IMR-90 (cell line): ENCODE measurements at regions not wholly inside any gene's neighbourhood (a gene's known extent, or its start where the extent isn't known, plus 50 kb on each side); places are given as distances from the start of the nearest gene placed in this dataset.

Experiments
- ATAC-seq: fragments of 200-7000 bp; cut with Tn5 transposase; 2 replicates; pipeline ENCODE4 v1.9.1; 2020; ENCODE audit warnings: low read depth, mild to moderate bottlenecking, moderate library complexity
- BruUV-seq: library from RNA; stranded (reverse); fragments of 400-500 nt; replicated peaks from 2 replicates; lab custom pipeline; 2021; lab: Mats Ljungman, UMichigan
- CTCF ChIA-PET: fragments of 300-600 bp; formaldehyde crosslinking; extraction: SDS; loops from one replicate; lab custom pipeline; 2021; ENCODE audit warnings: antibody characterized with exemption; lab: Yijun Ruan, JAX
- POLR2A ChIA-PET: fragments of 300-600 bp; sonication (Branson Sonifier 250); formaldehyde crosslinking; loops from one replicate; lab custom pipeline; 2022; ENCODE audit warnings: antibody characterized with exemption; ENCODE audit not compliant: unreplicated experiment; lab: Charles Lee
- DNase-seq: peaks from one replicate; pipeline ENCODE4 v3.0.0; 2013
- H2AFZ ChIP-seq: replicated peaks from 2 replicates; pipeline ENCODE3; 2013; ENCODE audit warnings: low read length, mild to moderate bottlenecking; ENCODE audit not compliant: poor library complexity
- H2AK5ac ChIP-seq: 2 replicates; pipeline ENCODE4 v1.6.1; 2013; ENCODE audit warnings: low read depth, low read length, inconsistent platforms
- H2AK9ac ChIP-seq: replicated peaks from 2 replicates; pipeline ENCODE3; 2013; ENCODE audit warnings: mild to moderate bottlenecking, low read depth, low read length, moderate library complexity; ENCODE audit not compliant: poor library complexity
- H2BK120ac ChIP-seq: 2 replicates; pipeline ENCODE4 v1.6.1; 2013; ENCODE audit warnings: low read depth, low read length, inconsistent platforms
- H2BK15ac ChIP-seq: 3 replicates; pipeline ENCODE4 v1.6.1; 2013; ENCODE audit warnings: low read depth, low read length, inconsistent platforms
- H2BK20ac ChIP-seq: 2 replicates; pipeline ENCODE4 v1.6.1; 2013; ENCODE audit warnings: low read depth, mild to moderate bottlenecking, inconsistent platforms, low read length, moderate library complexity
- H2BK5ac ChIP-seq: 2 replicates; pipeline ENCODE4 v1.6.1; 2013; ENCODE audit warnings: mild to moderate bottlenecking, low read depth, low read length, inconsistent platforms; ENCODE audit not compliant: poor library complexity, severe bottlenecking
- H3K14ac ChIP-seq: replicated peaks from 2 replicates; pipeline ENCODE4 v1.6.1; 2013; ENCODE audit warnings: low read depth, low read length, inconsistent platforms
- H3K18ac ChIP-seq: 2 replicates; pipeline ENCODE4 v1.6.1; 2013; ENCODE audit warnings: low read depth, low read length, control low read depth
- H3K23ac ChIP-seq: 2 replicates; pipeline ENCODE4 v1.6.1; 2013; ENCODE audit warnings: low read depth, low read length, inconsistent platforms
- H3K27ac ChIP-seq: 2 replicates; pipeline ENCODE4 v1.5.1; 2013; ENCODE audit warnings: mild to moderate bottlenecking, control low read depth, low read length; ENCODE audit not compliant: insufficient read depth
- H3K27me3 ChIP-seq: 2 replicates; pipeline ENCODE4 v1.6.1; 2013; ENCODE audit warnings: low read length; ENCODE audit not compliant: control insufficient read depth, insufficient read depth
- H3K36me3 ChIP-seq: 2 replicates; pipeline ENCODE4 v1.6.1; 2013; ENCODE audit warnings: low read length, mixed read lengths; ENCODE audit not compliant: control insufficient read depth, insufficient read depth
- H3K4ac ChIP-seq: 2 replicates; pipeline ENCODE4 v1.6.1; 2013; ENCODE audit warnings: low read depth, low read length, inconsistent platforms
- H3K4me1 ChIP-seq: 2 replicates; pipeline ENCODE4 v1.6.1; 2013; ENCODE audit warnings: low read length, mixed read lengths; ENCODE audit not compliant: control insufficient read depth, insufficient read depth
- H3K4me2 ChIP-seq: 2 replicates; pipeline ENCODE4 v1.6.1; 2013; ENCODE audit warnings: low read depth, mild to moderate bottlenecking, control low read depth, low read length, moderate library complexity
- H3K4me3 ChIP-seq: 2 replicates; pipeline ENCODE4 v1.5.1; 2013; ENCODE audit warnings: low read depth, mild to moderate bottlenecking, control low read depth, low read length, moderate library complexity; ENCODE audit not compliant: insufficient read depth
- H3K56ac ChIP-seq: 2 replicates; pipeline ENCODE4 v1.6.1; 2013; ENCODE audit warnings: low read length, inconsistent platforms; ENCODE audit not compliant: insufficient read depth; ENCODE audit errors: extremely low read depth
- H3K79me1 ChIP-seq, 2 experiments: 2 replicates each; pipeline ENCODE4 v1.6.1; 2013; ENCODE audit warnings: low read length in 2 of 2, inconsistent platforms in 1 of 2, low read depth in 1 of 2
- H3K9ac ChIP-seq: 2 replicates; pipeline ENCODE4 v1.6.1; 2013; ENCODE audit warnings: low read depth, low read length, control low read depth
- H3K9me1 ChIP-seq: 2 replicates; pipeline ENCODE4 v1.6.1; 2013; ENCODE audit warnings: low read length, inconsistent platforms; ENCODE audit not compliant: insufficient read depth
- H3K9me3 ChIP-seq: 2 replicates; pipeline ENCODE4 v1.6.1; 2013; ENCODE audit warnings: low read length; ENCODE audit not compliant: control insufficient read depth, insufficient read depth
- H4K20me1 ChIP-seq: 2 replicates; pipeline ENCODE4 v1.6.1; 2013; ENCODE audit warnings: low read length, inconsistent platforms; ENCODE audit not compliant: insufficient read depth
- H4K5ac ChIP-seq: 2 replicates; pipeline ENCODE4 v1.6.1; 2013; ENCODE audit warnings: mild to moderate bottlenecking, low read depth, low read length, control low read depth
- H4K8ac ChIP-seq, 2 experiments: 2 replicates each; pipeline ENCODE4 v1.6.1; 2013; ENCODE audit warnings: low read depth in 2 of 2, low read length in 2 of 2, control low read depth in 1 of 2, inconsistent platforms in 1 of 2
- H4K91ac ChIP-seq: 2 replicates; pipeline ENCODE4 v1.6.1; 2013; ENCODE audit warnings: low read depth, low read length, inconsistent platforms; ENCODE audit not compliant: insufficient read depth
- BHLHE40 ChIP-seq: fragments of 150-350 bp; IDR thresholded peaks from 2 replicates; pipeline ENCODE4 v1.6.1; 2016; ENCODE audit warnings: mild to moderate bottlenecking, low read depth, low read length
- CEBPB ChIP-seq: IDR thresholded peaks from 2 replicates; pipeline ENCODE4 v1.6.1; 2012; ENCODE audit warnings: low read depth, low read length, improper control_type of control experiment
- MAZ ChIP-seq: IDR thresholded peaks from 2 replicates; pipeline ENCODE4 v1.6.1; 2012; ENCODE audit warnings: low read depth, mild to moderate bottlenecking, low read length, improper control_type of control experiment, moderate library complexity, borderline replicate concordance
- MXI1 ChIP-seq: IDR thresholded peaks from 2 replicates; pipeline ENCODE4 v1.6.1; 2012; ENCODE audit warnings: low read depth, mild to moderate bottlenecking, low read length, moderate library complexity, borderline replicate concordance
- NFE2L2 ChIP-seq: fragments of 150-350 bp; IDR thresholded peaks from 2 replicates; pipeline ENCODE4 v1.6.1; 2016; ENCODE audit warnings: low read depth, mild to moderate bottlenecking, low read length
- POLR2A ChIP-seq: IDR thresholded peaks from 2 replicates; pipeline ENCODE4 v1.6.1; 2012; ENCODE audit warnings: mild to moderate bottlenecking, low read depth, low read length
- RAD21 ChIP-seq: IDR thresholded peaks from 2 replicates; pipeline ENCODE4 v1.6.1; 2012; ENCODE audit warnings: low read length, improper control_type of control experiment
- RCOR1 ChIP-seq: IDR thresholded peaks from 2 replicates; pipeline ENCODE4 v1.6.1; 2012; ENCODE audit warnings: mild to moderate bottlenecking, low read length, improper control_type of control experiment; ENCODE audit not compliant: insufficient replicate concordance
- RFX5 ChIP-seq: IDR thresholded peaks from 2 replicates; pipeline ENCODE4 v1.8.0; 2012; ENCODE audit warnings: low read depth, mild to moderate bottlenecking, low read length, moderate library complexity
- SMC3 ChIP-seq: fragments of 150-350 bp; IDR thresholded peaks from 2 replicates; pipeline ENCODE4 v1.6.1; 2016; ENCODE audit warnings: low read depth, mild to moderate bottlenecking, antibody characterized with exemption, low read length, moderate library complexity
- WGBS, 2 experiments: methylation state at CpG; one replicate each; pipeline versions ENCODE4 v1.1.5 to v1.1.7; 2013; ENCODE audit warnings: missing lambda C conversion rate in 2 of 2; ENCODE audit not compliant: insufficient read length in 1 of 2; ENCODE audit errors: extremely low coverage in 2 of 2; 5-methylcytosine and 5-hydroxymethylcytosine counted together
- dilution Hi-C: fragments of 300-500 bp; cut with HindIII; formaldehyde crosslinking; loops from one replicate; pipeline ENCODE4 v1.14.3; 2018; ENCODE audit warnings: low sequenced_read_pairs; ENCODE audit not compliant: unreplicated experiment
- in situ Hi-C: fragments of 300-500 bp; cut with MboI; formaldehyde crosslinking; loops from 3 replicates; pipeline ENCODE4 v1.14.3; 2019; ENCODE audit warnings: low sequenced_read_pairs, inconsistent platforms, mixed read lengths
- intact Hi-C: fragments of 100-400 bp; cut with micrococcal nuclease; formaldehyde crosslinking; loops from 2 replicates; pipeline ENCODE4 v1.10.0; 2022
- TF ChIP-seq, protein P1 (sequence below): fragments of 150-350 bp; IDR thresholded peaks from 2 replicates; pipeline ENCODE4 v1.6.1; 2016; ENCODE audit warnings: low read depth, mild to moderate bottlenecking, low read length, moderate library complexity, borderline replicate concordance

DNA sequence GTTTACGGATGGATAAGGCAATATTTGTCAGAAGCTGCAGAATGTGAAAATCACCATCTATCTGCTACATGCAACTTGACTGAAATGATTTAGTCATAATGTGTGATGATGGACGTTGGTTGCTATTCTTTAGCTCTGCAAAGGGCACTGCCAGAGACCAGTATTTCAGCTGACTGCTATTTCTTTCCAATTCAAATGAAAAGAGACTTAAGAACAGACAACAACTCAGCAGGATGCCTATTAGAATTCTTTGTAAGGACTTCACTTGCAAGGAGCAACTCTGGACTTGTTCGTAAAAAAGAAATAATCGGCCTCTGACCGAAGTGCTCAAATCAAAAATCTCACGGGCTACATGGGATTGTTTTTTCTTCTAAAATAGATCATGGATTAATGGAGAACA, 262.7 kb downstream of the DHX15 start:
- POLR2A ChIA-PET: no interaction called here

More for the DNA sequence above, 262.7 kb downstream of the DHX15 start:
- Histone ChIP-seq H3K9ac (no peak overlapping the region), H3K56ac (no peak overlapping the region), H3K9me3 (no peaks in the 10 kb centered on the region), H3K4me1 (peaks cover 6% of the 10 kb centered on the region), H3K27me3 (no peaks in the 10 kb centered on the region), H3K23ac (no peak overlapping the region), H3K27ac (no peak overlapping the region), H2AK9ac (no peak overlapping the region), H2BK120ac (no peak overlapping the region), H3K79me1 (no peaks in the 10 kb centered on the region), H2AFZ (no peak overlapping the region), H2BK20ac (no peak overlapping the region), H3K14ac (no peak overlapping the region), H3K4ac (no peak overlapping the region), H3K9me1 (peaks cover 5% of the 10 kb centered on the region; the same call in 1 of the 2 replicates), H2BK5ac (no peak overlapping the region), H2BK15ac (no peak overlapping the region), H4K8ac (no peak overlapping the region), H3K36me3 (no peaks in the 10 kb centered on the region), H3K4me2 (no peak overlapping the region), H3K18ac (no peak overlapping the region), H3K4me3 (no peak overlapping the region), H4K5ac (no peak overlapping the region), H4K20me1 (no peaks in the 10 kb centered on the region), H4K91ac (no peak overlapping the region), H2AK5ac (no peak overlapping the region)
- in situ Hi-C loops: no loop called here
- intact Hi-C loops: no loop called here
- no CpG with 5 or more reads among the region's 6 CpGs for WGBS, 2 experiments
- TF ChIP-seq POLR2A (no peak), MAZ (no peak), MXI1 (no peak), CEBPB (no peak), BHLHE40 (no peak), NFE2L2 (no peak), SMC3 (no peak), RCOR1 (no peak), RFX5 (no peak), RAD21 (no peak)
- TF ChIP-seq, protein P1, sequence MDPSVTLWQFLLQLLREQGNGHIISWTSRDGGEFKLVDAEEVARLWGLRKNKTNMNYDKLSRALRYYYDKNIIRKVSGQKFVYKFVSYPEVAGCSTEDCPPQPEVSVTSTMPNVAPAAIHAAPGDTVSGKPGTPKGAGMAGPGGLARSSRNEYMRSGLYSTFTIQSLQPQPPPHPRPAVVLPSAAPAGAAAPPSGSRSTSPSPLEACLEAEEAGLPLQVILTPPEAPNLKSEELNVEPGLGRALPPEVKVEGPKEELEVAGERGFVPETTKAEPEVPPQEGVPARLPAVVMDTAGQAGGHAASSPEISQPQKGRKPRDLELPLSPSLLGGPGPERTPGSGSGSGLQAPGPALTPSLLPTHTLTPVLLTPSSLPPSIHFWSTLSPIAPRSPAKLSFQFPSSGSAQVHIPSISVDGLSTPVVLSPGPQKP: no peak
- ATAC-seq (no peak), DNase-seq (no peak)
- CTCF ChIA-PET: no interaction called here
- BruUV-seq: no TSS peak
- dilution Hi-C loops: no loop called here
